ENCODE measurements at regions not wholly inside any gene's neighbourhood (a gene's known extent, or its start where the extent isn't known, plus 50 kb on each side); places are given as distances from the start of the nearest gene placed in this dataset.
"Not testable (repeated sequence)": the region's sequence is repeated elsewhere in the genome, so short reads cannot be mapped to it uniquely, and the experiment has no call there.

GRCh38 chr9:24698881-24699518 is 153.3 kb upstream of the IZUMO3 start:
- Histone ChIP-seq H3K36me3 (ENCODE audit: control insufficient read depth, insufficient read depth, low read length) (no peaks in the 10 kb centered on the region), H3K4me1 (no peaks in the 10 kb centered on the region), H2AFZ (no peak overlapping the region), H3K9me3 (ENCODE audit: control insufficient read depth, low read length) (no peaks in the 10 kb centered on the region), H3K9ac (no peak overlapping the region), H3K4me3 (ENCODE audit: low read depth, low read length) (peak overlapping the region; percentile 16), H3K79me2 (no peaks in the 10 kb centered on the region), H3K4me2 (ENCODE audit: low read length) (peak overlapping the region; percentile 17), H3K27me3 (ENCODE audit: control insufficient read depth, insufficient read depth, low read length) (no peaks in the 10 kb centered on the region), H3K27ac (no peak overlapping the region)
- no peak for TF ChIP-seq CTCF (IDR thresholded peaks at IDR 0.05)

- TF ChIP-seq CTCF (IDR thresholded peaks at IDR 0.05), result no peak
- H3K4me1 ChIP-seq, result no peaks in the 10 kb centered on the region
- no peaks in the 10 kb centered on the region for H3K27me3 ChIP-seq (ENCODE audit: control insufficient read depth, insufficient read depth, low read length)
- no peak overlapping the region for H3K27ac ChIP-seq
- H3K36me3 ChIP-seq (ENCODE audit: control insufficient read depth, insufficient read depth, low read length), result no peaks in the 10 kb centered on the region
- H3K9ac ChIP-seq, result no peak overlapping the region
- H2AFZ ChIP-seq, result no peak overlapping the region
- no peak overlapping the region for H3K4me2 ChIP-seq (ENCODE audit: low read length)
- H3K4me3 ChIP-seq (ENCODE audit: low read depth, low read length), result no peak overlapping the region
- H3K79me2 ChIP-seq, result no peaks in the 10 kb centered on the region
- H3K9me3 ChIP-seq (ENCODE audit: control insufficient read depth, low read length), result no peaks in the 10 kb centered on the region
These were observed 126.6 kb upstream of the IZUMO3 start for GRCh38 chr9:24672336-24672735.

GRCh38 chr9:24657387-24657786 is 111.7 kb upstream of the IZUMO3 start:
- Histone ChIP-seq H3K4me1 (no peaks in the 10 kb centered on the region), H3K9ac (no peak overlapping the region), H3K79me2 (no peaks in the 10 kb centered on the region), H3K27ac (no peak overlapping the region), H3K4me2 (ENCODE audit: low read length) (no peak overlapping the region), H3K4me3 (ENCODE audit: low read depth, low read length) (no peak overlapping the region), H3K9me3 (ENCODE audit: control insufficient read depth, low read length) (no peaks in the 10 kb centered on the region), H2AFZ (no peak overlapping the region), H3K27me3 (ENCODE audit: control insufficient read depth, insufficient read depth, low read length) (no peaks in the 10 kb centered on the region), H3K36me3 (ENCODE audit: control insufficient read depth, insufficient read depth, low read length) (no peaks in the 10 kb centered on the region)
- no peak for TF ChIP-seq CTCF (IDR thresholded peaks at IDR 0.05)

- TF ChIP-seq CTCF (IDR thresholded peaks at IDR 0.05), result no peak
- Histone ChIP-seq H3K9ac (no peak overlapping the region), H3K36me3 (ENCODE audit: control insufficient read depth, insufficient read depth, low read length) (no peaks in the 10 kb centered on the region), H3K79me2 (no peaks in the 10 kb centered on the region), H3K27me3 (ENCODE audit: control insufficient read depth, insufficient read depth, low read length) (no peaks in the 10 kb centered on the region), H2AFZ (no peak overlapping the region), H3K4me3 (ENCODE audit: low read depth, low read length) (no peak overlapping the region), H3K9me3 (ENCODE audit: control insufficient read depth, low read length) (no peaks in the 10 kb centered on the region), H3K4me2 (ENCODE audit: low read length) (no peak overlapping the region), H3K27ac (no peak overlapping the region), H3K4me1 (no peaks in the 10 kb centered on the region)
These were observed 106.5 kb upstream of the IZUMO3 start for GRCh38 chr9:24652181-24652580.

- H2AFZ ChIP-seq; H3K9me3 ChIP-seq (ENCODE audit: control insufficient read depth, low read length); H3K36me3 ChIP-seq (ENCODE audit: control insufficient read depth, insufficient read depth, low read length); H3K79me2 ChIP-seq; H3K27ac ChIP-seq; H3K27me3 ChIP-seq (ENCODE audit: control insufficient read depth, insufficient read depth, low read length); H3K4me3 ChIP-seq (ENCODE audit: low read depth, low read length); H3K4me2 ChIP-seq (ENCODE audit: low read length); H3K4me1 ChIP-seq; H3K9ac ChIP-seq: not testable (repeated sequence)
These were observed 83.1 kb upstream of the IZUMO3 start for GRCh38 chr9:24628809-24629208.
